Nephron (organoid): ENCODE measurements at regions not wholly inside any gene's neighbourhood (a gene's known extent, or its start where the extent isn't known, plus 50 kb on each side); places are given as distances from the start of the nearest gene placed in this dataset.

Source experiments
- H3K27ac Mint-ChIP-seq, 3 experiments: 2 replicates each; pipeline ENCODE4 v1.8.0; 2020; ENCODE audit warnings: mixed read lengths in 3 of 3, mild to moderate bottlenecking in 2 of 3, moderate library complexity in 1 of 3
- H3K27me3 Mint-ChIP-seq: 2 replicates; pipeline ENCODE4 v1.8.0; 2021; ENCODE audit warnings: low read depth, mild to moderate bottlenecking, moderate library complexity, mixed read lengths
- H3K36me3 Mint-ChIP-seq: 2 replicates; pipeline ENCODE4 v1.8.0; 2020; ENCODE audit warnings: low read depth, mixed read lengths
- H3K4me1 Mint-ChIP-seq: 2 replicates; pipeline ENCODE4 v1.8.0; 2020; ENCODE audit warnings: mixed read lengths
- H3K4me3 Mint-ChIP-seq, 3 experiments: 2 replicates each; pipeline ENCODE4 v1.8.0; 2020; ENCODE audit warnings: mild to moderate bottlenecking in 3 of 3, mixed read lengths in 3 of 3, moderate library complexity in 2 of 3
- H3K9me3 Mint-ChIP-seq: 2 replicates; pipeline ENCODE4 v1.8.0; 2020; ENCODE audit warnings: mixed read lengths
- TF ChIP-seq, protein P1 (sequence below), 3 experiments: fragments of 200-600 bp; sonication (generic); IDR thresholded peaks; one replicate each; pipeline ENCODE4 v1.5.0; 2021; ENCODE audit warnings: antibody characterized with exemption in 3 of 3; ENCODE audit not compliant: unreplicated experiment in 3 of 3

DNA sequence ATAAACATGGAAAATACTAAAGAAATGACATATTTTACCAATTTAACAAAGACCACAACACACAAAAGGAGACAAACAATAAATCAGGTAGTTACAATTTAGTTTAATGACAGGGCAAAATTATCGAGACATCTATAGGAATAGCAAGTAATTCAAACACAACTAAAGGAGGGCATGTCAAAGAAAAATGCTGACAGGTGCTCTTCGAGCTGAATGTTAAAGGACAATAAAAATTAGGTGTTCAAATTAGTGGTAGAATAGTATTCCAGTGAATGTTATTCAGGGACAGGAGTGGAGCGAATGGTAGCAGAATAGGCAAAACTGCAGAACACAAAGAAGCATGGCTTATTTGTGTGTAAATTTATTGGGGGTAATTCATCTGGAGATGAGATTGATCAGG, 1004.3 kb upstream of the FBXO33 start:
- no peaks in the 10 kb centered on the region for H3K4me1 Mint-ChIP-seq
- H3K36me3 Mint-ChIP-seq, result no peaks in the 10 kb centered on the region
- H3K9me3 Mint-ChIP-seq, result no peaks in the 10 kb centered on the region
- TF ChIP-seq, protein P1, sequence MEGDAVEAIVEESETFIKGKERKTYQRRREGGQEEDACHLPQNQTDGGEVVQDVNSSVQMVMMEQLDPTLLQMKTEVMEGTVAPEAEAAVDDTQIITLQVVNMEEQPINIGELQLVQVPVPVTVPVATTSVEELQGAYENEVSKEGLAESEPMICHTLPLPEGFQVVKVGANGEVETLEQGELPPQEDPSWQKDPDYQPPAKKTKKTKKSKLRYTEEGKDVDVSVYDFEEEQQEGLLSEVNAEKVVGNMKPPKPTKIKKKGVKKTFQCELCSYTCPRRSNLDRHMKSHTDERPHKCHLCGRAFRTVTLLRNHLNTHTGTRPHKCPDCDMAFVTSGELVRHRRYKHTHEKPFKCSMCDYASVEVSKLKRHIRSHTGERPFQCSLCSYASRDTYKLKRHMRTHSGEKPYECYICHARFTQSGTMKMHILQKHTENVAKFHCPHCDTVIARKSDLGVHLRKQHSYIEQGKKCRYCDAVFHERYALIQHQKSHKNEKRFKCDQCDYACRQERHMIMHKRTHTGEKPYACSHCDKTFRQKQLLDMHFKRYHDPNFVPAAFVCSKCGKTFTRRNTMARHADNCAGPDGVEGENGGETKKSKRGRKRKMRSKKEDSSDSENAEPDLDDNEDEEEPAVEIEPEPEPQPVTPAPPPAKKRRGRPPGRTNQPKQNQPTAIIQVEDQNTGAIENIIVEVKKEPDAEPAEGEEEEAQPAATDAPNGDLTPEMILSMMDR (IDR thresholded peaks at IDR 0.05; ENCODE audit: unreplicated experiment in 3 of 3), result no peak
- no peak overlapping the region for H3K27ac Mint-ChIP-seq
- H3K27me3 Mint-ChIP-seq, result no peaks in the 10 kb centered on the region
- H3K4me3 Mint-ChIP-seq, result no peak overlapping the region

DNA sequence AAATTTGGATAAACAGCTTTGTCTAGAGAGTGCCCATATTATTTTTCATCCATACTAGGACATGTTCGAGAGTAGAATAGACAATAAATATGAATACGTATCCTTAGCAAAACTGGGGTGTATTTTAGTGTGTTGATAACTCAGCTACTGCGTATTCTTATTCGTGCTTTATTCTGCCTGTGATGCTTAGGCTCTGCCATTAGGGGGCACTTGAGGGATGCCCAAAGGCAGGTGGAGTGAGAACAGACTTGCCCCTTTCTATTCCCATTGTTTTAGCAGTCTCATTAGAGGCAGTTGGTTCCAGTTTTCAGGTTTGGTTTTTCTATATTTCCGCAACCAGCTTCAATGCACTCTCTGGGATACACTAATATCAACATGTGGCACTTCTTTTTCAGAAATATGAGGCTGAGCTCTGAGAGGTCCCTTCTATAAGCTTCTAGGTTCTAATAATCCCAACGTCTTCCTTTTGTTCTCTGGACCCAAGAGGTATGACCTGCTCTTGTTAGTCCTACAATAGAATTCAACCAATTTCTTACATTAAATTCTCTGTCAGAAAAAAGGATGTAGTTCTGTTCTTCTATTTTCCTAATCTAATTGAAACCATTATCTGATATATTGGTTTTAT, 985.7 kb upstream of the FBXO33 start:
- H3K36me3 Mint-ChIP-seq, result no peaks in the 10 kb centered on the region
- no peaks in the 10 kb centered on the region for H3K27me3 Mint-ChIP-seq
- H3K4me3 Mint-ChIP-seq, result no peak overlapping the region
- no peak overlapping the region for H3K27ac Mint-ChIP-seq
- H3K9me3 Mint-ChIP-seq, result no peaks in the 10 kb centered on the region
- peaks cover 20% of the 10 kb centered on the region for H3K4me1 Mint-ChIP-seq
- TF ChIP-seq, protein P1 (IDR thresholded peaks at IDR 0.05; ENCODE audit: unreplicated experiment in 3 of 3), result peak; percentile 30 to 68 (median 54)

DNA sequence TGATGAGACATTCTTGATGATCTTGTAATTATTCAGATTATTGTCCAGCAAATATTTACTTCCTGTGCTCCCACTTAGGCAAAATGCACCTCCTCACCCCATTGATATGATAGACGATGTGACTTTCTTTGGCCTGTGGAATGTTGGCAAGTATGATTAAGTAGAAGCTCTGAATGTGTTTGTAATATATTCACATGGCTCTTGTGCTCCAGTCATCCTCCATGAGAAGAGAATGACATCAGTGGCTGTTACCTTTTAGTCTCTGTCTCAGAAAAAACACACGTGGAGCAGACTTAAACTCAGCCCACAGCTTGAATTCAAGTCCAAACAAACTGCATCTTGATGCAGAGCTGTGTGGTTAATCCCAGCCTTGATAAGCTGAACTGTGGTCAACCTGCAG, 984.3 kb upstream of the FBXO33 start:
- H3K36me3 Mint-ChIP-seq, result no peaks in the 10 kb centered on the region
- no peak overlapping the region for H3K27ac Mint-ChIP-seq
- H3K9me3 Mint-ChIP-seq, result peaks cover 4% of the 10 kb centered on the region
- TF ChIP-seq, protein P1 (IDR thresholded peaks at IDR 0.05; ENCODE audit: unreplicated experiment in 3 of 3), result no peak
- no peaks in the 10 kb centered on the region for H3K27me3 Mint-ChIP-seq
- peaks cover 25% of the 10 kb centered on the region for H3K4me1 Mint-ChIP-seq
- no peak overlapping the region for H3K4me3 Mint-ChIP-seq

DNA sequence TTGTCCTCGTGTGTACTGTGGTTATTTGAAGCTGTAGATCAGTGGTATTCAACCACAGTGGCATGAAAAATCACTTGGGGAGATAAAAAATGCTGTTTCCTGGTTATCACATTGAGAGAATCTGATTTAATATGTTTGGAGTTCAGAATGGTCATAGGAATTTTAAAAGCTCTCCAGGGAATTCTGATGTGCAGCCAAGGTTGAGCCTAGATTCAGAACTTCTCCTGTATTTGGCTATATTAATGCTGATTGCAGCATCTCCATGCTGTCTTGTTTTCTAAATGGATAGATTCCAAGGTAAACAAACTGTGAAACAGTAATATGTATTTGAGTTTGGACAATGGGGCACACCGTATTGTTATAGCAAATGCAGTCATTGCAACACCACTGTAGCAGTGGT, 982.2 kb upstream of the FBXO33 start:
- H3K4me1 Mint-ChIP-seq, result peaks cover 23% of the 10 kb centered on the region
- TF ChIP-seq, protein P1 (IDR thresholded peaks at IDR 0.05; ENCODE audit: unreplicated experiment in 3 of 3), result no peak
- peaks cover 6% of the 10 kb centered on the region for H3K9me3 Mint-ChIP-seq
- H3K36me3 Mint-ChIP-seq, result no peaks in the 10 kb centered on the region
- no peaks in the 10 kb centered on the region for H3K27me3 Mint-ChIP-seq
- H3K27ac Mint-ChIP-seq, result no peak overlapping the region
- H3K4me3 Mint-ChIP-seq, result no peak overlapping the region

DNA sequence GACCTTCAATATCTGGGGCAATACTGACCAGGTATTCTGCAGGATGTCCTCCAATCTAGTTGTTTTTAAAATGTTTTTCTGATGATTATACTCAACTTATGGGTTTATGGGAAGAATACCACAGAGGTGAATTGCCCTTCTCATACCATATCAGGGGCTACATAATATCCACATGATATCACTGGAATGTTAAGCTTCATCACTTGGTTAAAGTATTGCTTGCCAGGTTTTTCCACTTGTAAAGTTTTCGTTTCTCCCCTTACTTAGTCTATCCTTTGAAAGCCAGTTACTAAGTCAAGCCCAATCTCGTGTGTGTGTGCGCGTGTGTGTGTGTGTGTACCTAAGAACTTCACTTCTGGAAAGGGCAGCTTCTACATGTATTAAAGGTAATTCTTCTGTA, 980.9 kb upstream of the FBXO33 start:
- H3K9me3 Mint-ChIP-seq, result peaks cover 12% of the 10 kb centered on the region
- H3K4me1 Mint-ChIP-seq, result peaks cover 23% of the 10 kb centered on the region
- no peak overlapping the region for H3K4me3 Mint-ChIP-seq
- H3K36me3 Mint-ChIP-seq, result peaks cover 4% of the 10 kb centered on the region
- TF ChIP-seq, protein P1 (IDR thresholded peaks at IDR 0.05; ENCODE audit: unreplicated experiment in 3 of 3), result no peak
- no peaks in the 10 kb centered on the region for H3K27me3 Mint-ChIP-seq
- peak overlapping the region in 1 of 3 experiments; percentile 16 for H3K27ac Mint-ChIP-seq

DNA sequence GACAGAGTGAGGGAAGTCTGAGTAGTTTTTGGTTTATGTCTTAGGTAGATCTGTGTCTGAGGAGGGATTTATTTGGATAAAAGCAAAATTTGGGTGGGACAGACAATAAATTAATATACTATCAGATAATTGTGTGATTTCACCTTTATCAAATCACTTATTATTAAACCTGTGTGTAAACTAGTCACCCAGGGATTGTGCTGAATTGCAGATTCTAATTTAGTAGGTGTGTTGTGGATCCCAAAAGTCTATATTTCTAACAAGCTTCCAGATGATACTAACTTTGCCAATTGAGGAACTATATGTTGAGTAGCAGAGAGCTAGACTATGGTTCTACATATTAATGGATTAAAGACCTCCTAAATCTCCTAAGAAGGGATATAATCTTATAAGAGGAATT, 978.5 kb upstream of the FBXO33 start:
- Mint-ChIP-seq H3K27ac (no peak overlapping the region), H3K36me3 (peaks cover 10% of the 10 kb centered on the region), H3K27me3 (no peaks in the 10 kb centered on the region), H3K9me3 (peaks cover 30% of the 10 kb centered on the region), H3K4me1 (peaks cover 23% of the 10 kb centered on the region), H3K4me3 (no peak overlapping the region)
- TF ChIP-seq, protein P1 (IDR thresholded peaks at IDR 0.05; ENCODE audit: unreplicated experiment in 3 of 3), result no peak
